ENCODE measurements at regions not wholly inside any gene's neighbourhood (a gene's known extent, or its start where the extent isn't known, plus 50 kb on each side); places are given as distances from the start of the nearest gene placed in this dataset.

DNA sequence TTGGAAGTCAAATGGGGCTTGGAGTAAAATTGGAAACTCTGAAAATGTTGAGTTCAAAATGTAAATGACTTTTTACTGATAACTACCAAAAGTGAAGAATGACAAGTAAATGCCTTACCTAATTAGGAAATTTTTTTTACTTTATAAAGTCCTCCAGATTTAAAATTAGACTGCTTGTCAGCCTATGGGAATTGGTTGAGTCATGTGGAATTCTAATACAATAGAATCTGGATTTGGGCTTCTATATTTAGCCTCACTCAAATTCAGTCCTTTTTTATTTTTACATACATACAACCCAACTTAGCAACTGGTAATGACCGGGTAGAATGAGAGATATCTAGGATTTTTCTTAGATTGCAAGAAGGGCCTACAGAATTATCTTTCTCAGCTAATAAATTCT lies 158.9 kb upstream of the CADPS start:
- no peak overlapping the region for H3K27ac Mint-ChIP-seq
- no peaks in the 10 kb centered on the region for H3K36me3 Mint-ChIP-seq (ENCODE audit: low read depth)
- TF ChIP-seq, protein P1, sequence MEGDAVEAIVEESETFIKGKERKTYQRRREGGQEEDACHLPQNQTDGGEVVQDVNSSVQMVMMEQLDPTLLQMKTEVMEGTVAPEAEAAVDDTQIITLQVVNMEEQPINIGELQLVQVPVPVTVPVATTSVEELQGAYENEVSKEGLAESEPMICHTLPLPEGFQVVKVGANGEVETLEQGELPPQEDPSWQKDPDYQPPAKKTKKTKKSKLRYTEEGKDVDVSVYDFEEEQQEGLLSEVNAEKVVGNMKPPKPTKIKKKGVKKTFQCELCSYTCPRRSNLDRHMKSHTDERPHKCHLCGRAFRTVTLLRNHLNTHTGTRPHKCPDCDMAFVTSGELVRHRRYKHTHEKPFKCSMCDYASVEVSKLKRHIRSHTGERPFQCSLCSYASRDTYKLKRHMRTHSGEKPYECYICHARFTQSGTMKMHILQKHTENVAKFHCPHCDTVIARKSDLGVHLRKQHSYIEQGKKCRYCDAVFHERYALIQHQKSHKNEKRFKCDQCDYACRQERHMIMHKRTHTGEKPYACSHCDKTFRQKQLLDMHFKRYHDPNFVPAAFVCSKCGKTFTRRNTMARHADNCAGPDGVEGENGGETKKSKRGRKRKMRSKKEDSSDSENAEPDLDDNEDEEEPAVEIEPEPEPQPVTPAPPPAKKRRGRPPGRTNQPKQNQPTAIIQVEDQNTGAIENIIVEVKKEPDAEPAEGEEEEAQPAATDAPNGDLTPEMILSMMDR (IDR thresholded peaks at IDR 0.05): no peak
- H3K27me3 Mint-ChIP-seq (ENCODE audit: insufficient read depth): no peaks in the 10 kb centered on the region; the same call in 1 of the 2 replicates
- no peaks in the 10 kb centered on the region for H3K4me1 Mint-ChIP-seq (ENCODE audit: low read depth)
- DNase-seq: no peak
- no peak overlapping the region for H3K4me3 Mint-ChIP-seq
- peaks cover 43% of the 10 kb centered on the region for H3K9me3 Mint-ChIP-seq

DNA sequence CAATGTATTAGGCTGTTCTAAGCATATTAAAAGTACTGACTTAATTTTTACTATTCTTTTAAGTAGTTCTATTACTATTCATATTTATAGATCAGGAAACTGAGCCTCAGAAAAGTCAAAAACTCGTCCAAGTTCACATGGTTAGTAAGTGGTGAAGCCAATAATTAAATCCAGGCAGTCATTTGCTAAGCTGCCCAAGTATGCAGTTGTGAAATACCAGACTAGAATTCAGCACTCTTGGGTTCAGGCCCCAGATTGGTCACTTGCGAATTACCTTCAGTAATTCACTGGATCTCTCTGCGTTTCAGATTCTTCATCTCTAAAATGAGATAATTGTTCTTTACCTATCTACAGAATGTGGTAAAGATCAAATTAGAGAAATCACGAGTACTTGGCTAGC lies 161.9 kb upstream of the CADPS start:
- H3K27ac Mint-ChIP-seq: no peak overlapping the region
- H3K4me3 Mint-ChIP-seq: no peak overlapping the region
- no peaks in the 10 kb centered on the region for H3K36me3 Mint-ChIP-seq (ENCODE audit: low read depth)
- peaks cover 38% of the 10 kb centered on the region for H3K9me3 Mint-ChIP-seq
- TF ChIP-seq, protein P1 (IDR thresholded peaks at IDR 0.05): no peak
- no peaks in the 10 kb centered on the region for H3K4me1 Mint-ChIP-seq (ENCODE audit: low read depth)
- DNase-seq: no peak
- H3K27me3 Mint-ChIP-seq (ENCODE audit: insufficient read depth): no peaks in the 10 kb centered on the region; the same call in none of the 2 replicates

DNA sequence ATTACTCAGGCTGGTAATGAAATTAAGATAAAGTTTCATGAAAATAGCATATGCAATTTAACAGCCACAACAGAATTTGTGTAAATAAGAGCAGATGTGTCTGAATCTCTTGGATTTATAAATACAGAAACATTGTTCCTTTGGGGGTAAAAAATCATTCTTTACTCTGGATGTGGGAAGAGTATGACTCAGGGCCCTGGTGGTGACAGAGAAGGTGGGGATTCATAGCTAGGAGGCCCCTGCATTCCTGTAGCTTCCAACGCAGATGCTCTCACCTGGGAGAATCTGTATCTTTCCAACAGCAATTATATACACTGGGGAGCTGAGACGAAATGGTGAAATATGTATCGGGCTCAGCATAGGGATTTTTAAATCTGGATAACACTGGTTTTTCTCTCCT lies 167.6 kb upstream of the CADPS start:
- H3K27me3 Mint-ChIP-seq (ENCODE audit: insufficient read depth): no peaks in the 10 kb centered on the region; the same call in none of the 2 replicates
- H3K4me1 Mint-ChIP-seq (ENCODE audit: low read depth): no peaks in the 10 kb centered on the region
- no peak overlapping the region for H3K27ac Mint-ChIP-seq
- TF ChIP-seq, protein P1 (IDR thresholded peaks at IDR 0.05): no peak
- no peak overlapping the region for H3K4me3 Mint-ChIP-seq
- no peak for DNase-seq
- no peaks in the 10 kb centered on the region for H3K36me3 Mint-ChIP-seq (ENCODE audit: low read depth)
- H3K9me3 Mint-ChIP-seq: peaks cover 41% of the 10 kb centered on the region

DNA sequence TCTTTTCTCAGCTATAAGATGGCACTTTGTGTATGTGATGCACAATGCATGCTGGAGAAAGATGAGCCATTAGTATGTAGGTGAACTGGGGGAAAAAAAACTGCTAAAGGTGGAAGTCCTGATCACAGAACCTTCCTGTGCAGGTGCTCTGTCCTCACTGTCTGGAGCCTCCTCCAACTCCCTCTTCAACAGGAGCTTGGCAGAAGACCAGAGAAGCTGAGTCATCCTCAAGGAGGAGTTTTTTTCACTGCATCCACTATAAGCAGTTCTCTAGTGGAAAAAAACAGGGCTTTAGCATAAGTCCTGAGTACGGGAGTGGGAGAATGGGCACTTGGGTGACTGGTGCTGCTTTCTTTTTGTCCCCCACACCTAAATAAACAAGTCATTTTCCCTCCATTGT lies 168.4 kb upstream of the CADPS start:
- H3K4me1 Mint-ChIP-seq (ENCODE audit: low read depth): no peaks in the 10 kb centered on the region
- no peak overlapping the region for H3K27ac Mint-ChIP-seq
- no peaks in the 10 kb centered on the region; the same call in none of the 2 replicates for H3K27me3 Mint-ChIP-seq (ENCODE audit: insufficient read depth)
- no peaks in the 10 kb centered on the region for H3K36me3 Mint-ChIP-seq (ENCODE audit: low read depth)
- no peak for DNase-seq
- H3K4me3 Mint-ChIP-seq: no peak overlapping the region
- peaks cover 40% of the 10 kb centered on the region for H3K9me3 Mint-ChIP-seq
- TF ChIP-seq, protein P1 (IDR thresholded peaks at IDR 0.05): no peak

DNA sequence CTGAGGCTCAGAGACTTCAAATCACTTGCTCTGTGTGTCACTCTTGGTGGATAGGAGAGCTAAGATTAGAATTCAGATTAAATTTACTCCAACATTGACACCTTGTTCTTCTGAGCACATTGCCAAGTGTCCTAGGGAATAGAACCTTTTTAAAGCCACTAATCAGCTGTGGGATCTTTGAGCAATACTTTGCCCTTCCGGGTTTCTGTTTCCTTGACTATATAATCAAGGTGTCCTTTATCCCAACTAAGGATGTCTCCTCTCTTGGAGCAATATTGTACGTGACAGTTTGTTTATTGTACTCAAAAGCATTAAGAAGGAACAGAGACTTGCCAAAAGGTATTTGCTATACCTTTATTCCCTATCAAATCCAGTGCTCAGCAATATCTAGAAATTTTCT lies 170.9 kb upstream of the CADPS start:
- H3K4me3 Mint-ChIP-seq: no peak overlapping the region
- H3K4me1 Mint-ChIP-seq (ENCODE audit: low read depth): no peaks in the 10 kb centered on the region
- TF ChIP-seq, protein P1 (IDR thresholded peaks at IDR 0.05): no peak
- no peak overlapping the region for H3K27ac Mint-ChIP-seq
- no peaks in the 10 kb centered on the region; the same call in 1 of the 2 replicates for H3K36me3 Mint-ChIP-seq (ENCODE audit: low read depth)
- peaks cover 2% of the 10 kb centered on the region; the same call in 1 of the 2 replicates for H3K27me3 Mint-ChIP-seq (ENCODE audit: insufficient read depth)
- peaks cover 40% of the 10 kb centered on the region for H3K9me3 Mint-ChIP-seq
- no peak for DNase-seq

DNA sequence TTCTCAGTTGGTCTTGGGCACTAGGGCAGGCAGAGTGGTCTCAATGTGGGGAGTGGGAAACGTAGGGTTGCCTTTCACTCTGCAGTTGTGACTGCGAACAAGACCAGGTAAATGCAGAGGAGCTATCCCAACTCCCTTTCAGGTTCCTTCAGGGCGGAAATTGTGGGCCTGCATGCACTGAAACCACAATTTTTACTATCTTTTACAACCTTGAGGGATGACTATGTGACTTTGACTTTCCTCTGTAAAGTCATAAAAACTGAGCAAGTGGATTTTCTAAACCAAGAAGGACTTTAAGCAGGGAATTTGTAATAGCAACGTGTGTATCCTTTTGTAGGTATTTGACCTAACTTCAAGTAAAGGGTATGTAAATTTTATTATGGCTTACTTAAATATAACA lies 171.4 kb upstream of the CADPS start:
- H3K4me3 Mint-ChIP-seq: no peak overlapping the region
- H3K27ac Mint-ChIP-seq: no peak overlapping the region
- H3K36me3 Mint-ChIP-seq (ENCODE audit: low read depth): no peaks in the 10 kb centered on the region; the same call in 1 of the 2 replicates
- DNase-seq: no peak
- H3K4me1 Mint-ChIP-seq (ENCODE audit: low read depth): no peaks in the 10 kb centered on the region
- peaks cover 36% of the 10 kb centered on the region for H3K9me3 Mint-ChIP-seq
- TF ChIP-seq, protein P1 (IDR thresholded peaks at IDR 0.05): no peak
- peaks cover 2% of the 10 kb centered on the region; the same call in 1 of the 2 replicates for H3K27me3 Mint-ChIP-seq (ENCODE audit: insufficient read depth)

All from HFFc6 (cell line).